Mesodermal cell (in vitro differentiated cells): ENCODE measurements at regions not wholly inside any gene's neighbourhood (a gene's known extent, or its start where the extent isn't known, plus 50 kb on each side); places are given as distances from the start of the nearest gene placed in this dataset.

Experiments
- H3K27ac ChIP-seq: 2 replicates; pipeline ENCODE4 v1.7.0; 2013; ENCODE audit warnings: mild to moderate bottlenecking, low read depth, low read length, moderate library complexity; ENCODE audit not compliant: severe bottlenecking
- H3K36me3 ChIP-seq: 2 replicates; pipeline ENCODE4 v1.7.1; 2013; ENCODE audit warnings: mild to moderate bottlenecking, low read length, moderate library complexity; ENCODE audit not compliant: control insufficient read depth, insufficient read depth
- H3K4me1 ChIP-seq: one replicate; pipeline ENCODE4 v1.7.1; 2013; ENCODE audit warnings: mild to moderate bottlenecking, low read length; ENCODE audit not compliant: insufficient read depth, control insufficient read depth, poor library complexity, severe bottlenecking
- H3K4me3 ChIP-seq: 2 replicates; pipeline ENCODE4 v1.7.0; 2013; ENCODE audit warnings: low read length, control low read depth, mild to moderate bottlenecking; ENCODE audit not compliant: insufficient read depth, poor library complexity, severe bottlenecking; ENCODE audit errors: extremely low read depth
- H3K9me3 ChIP-seq: 2 replicates; pipeline ENCODE4 v1.7.1; 2013; ENCODE audit warnings: mild to moderate bottlenecking, low read length, moderate library complexity; ENCODE audit not compliant: control insufficient read depth
- WGBS, 2 experiments: methylation state at CpG; one replicate each; pipeline ENCODE4 v1.1.5; 2013; ENCODE audit warnings: missing lambda C conversion rate in 2 of 2; ENCODE audit not compliant: insufficient coverage in 2 of 2; 5-methylcytosine and 5-hydroxymethylcytosine counted together

DNA sequence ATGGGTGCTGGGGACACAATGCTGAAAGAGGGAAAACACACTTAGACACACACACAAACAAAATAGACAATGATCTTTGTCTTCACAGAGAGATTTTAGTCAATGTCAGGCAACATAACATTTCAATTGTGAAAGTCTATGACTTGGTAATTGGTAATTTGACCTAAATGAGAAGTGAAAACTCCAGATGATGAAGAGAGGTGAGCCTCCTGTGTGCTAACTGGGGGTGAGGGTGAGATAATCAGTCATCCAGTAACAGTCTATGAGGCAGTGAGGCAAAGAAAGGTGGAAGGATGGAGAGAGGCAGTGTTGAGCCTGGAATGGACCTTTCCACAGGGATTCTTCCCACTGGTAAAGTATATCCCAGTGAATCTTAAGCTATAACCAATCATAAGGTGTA is 744.2 kb downstream of the MAFB start:
- Histone ChIP-seq H3K4me1 (no peaks in the 10 kb centered on the region), H3K4me3 (no peak overlapping the region), H3K36me3 (no peaks in the 10 kb centered on the region), H3K9me3 (no peaks in the 10 kb centered on the region), H3K27ac (no peak overlapping the region)

GRCh38 chr20:39943336-39943735 is 745.7 kb downstream of the MAFB start:
- 90 to 100% methylated on average over 1 to 3 of the region's 6 CpGs for WGBS, 2 experiments
- no peaks in the 10 kb centered on the region for H3K9me3 ChIP-seq
- no peaks in the 10 kb centered on the region for H3K36me3 ChIP-seq
- no peak overlapping the region for H3K4me3 ChIP-seq
- H3K4me1 ChIP-seq = no peaks in the 10 kb centered on the region
- no peak overlapping the region for H3K27ac ChIP-seq

- Histone ChIP-seq H3K36me3 (no peaks in the 10 kb centered on the region), H3K4me1 (no peaks in the 10 kb centered on the region), H3K4me3 (no peak overlapping the region), H3K9me3 (no peaks in the 10 kb centered on the region), H3K27ac (no peak overlapping the region)
- no CpG with 5 or more reads among the region's 1 CpG for WGBS, 2 experiments
Observed at GRCh38 chr20:39941245-39941644, 747.8 kb downstream of the MAFB start.

- Histone ChIP-seq H3K4me1 (no peaks in the 10 kb centered on the region), H3K4me3 (no peak overlapping the region), H3K27ac (no peak overlapping the region), H3K36me3 (no peaks in the 10 kb centered on the region), H3K9me3 (no peaks in the 10 kb centered on the region)
- WGBS, 2 experiments = 83 to 93% methylated on average over 2 of the region's 2 CpGs
Observed at GRCh38 chr20:39939241-39939865, 749.7 kb downstream of the MAFB start.

GRCh38 chr20:39936401-39936800 is 752.6 kb downstream of the MAFB start:
- H3K36me3 ChIP-seq = no peaks in the 10 kb centered on the region
- no peak overlapping the region for H3K27ac ChIP-seq
- 89 to 91% methylated on average over 5 of the region's 5 CpGs for WGBS, 2 experiments
- H3K9me3 ChIP-seq = no peaks in the 10 kb centered on the region
- H3K4me1 ChIP-seq = no peaks in the 10 kb centered on the region
- no peak overlapping the region for H3K4me3 ChIP-seq

GRCh38 chr20:39935901-39936300 is 753.1 kb downstream of the MAFB start:
- no peaks in the 10 kb centered on the region for H3K4me1 ChIP-seq
- no peak overlapping the region for H3K27ac ChIP-seq
- H3K4me3 ChIP-seq = no peak overlapping the region
- no peaks in the 10 kb centered on the region for H3K9me3 ChIP-seq
- 78 to 93% methylated on average over 4 of the region's 4 CpGs for WGBS, 2 experiments
- no peaks in the 10 kb centered on the region for H3K36me3 ChIP-seq

DNA sequence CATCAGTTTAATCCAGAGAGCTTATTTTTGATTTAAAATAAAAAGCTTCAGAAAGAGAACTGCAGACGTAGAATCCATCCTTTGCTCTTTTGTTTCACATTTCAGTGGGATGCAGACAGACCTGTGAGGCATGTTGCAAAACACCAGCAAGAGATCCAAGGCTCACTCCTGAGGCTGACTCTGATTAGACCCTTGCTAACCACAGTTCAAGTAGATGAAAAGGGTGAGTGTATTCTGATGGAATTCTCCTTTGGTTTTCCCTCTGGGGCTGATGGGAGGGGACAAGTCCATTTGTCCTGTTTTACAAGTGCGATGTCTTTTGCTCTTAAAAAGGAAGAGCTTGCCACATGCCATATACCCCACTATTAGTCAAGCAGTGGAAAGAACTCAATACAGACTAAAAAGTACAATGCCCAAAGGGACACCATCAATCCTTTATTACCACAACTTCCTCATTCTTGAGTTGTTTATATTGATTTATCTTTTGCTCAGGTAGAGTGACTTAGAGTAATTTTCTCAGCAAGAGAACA is 772.7 kb downstream of the MAFB start:
- 89 to 100% methylated on average over 1 of the region's 2 CpGs for WGBS, 2 experiments
- peaks cover 8% of the 10 kb centered on the region for H3K4me1 ChIP-seq
- H3K4me3 ChIP-seq = no peak overlapping the region
- H3K27ac ChIP-seq = no peak overlapping the region
- no peaks in the 10 kb centered on the region for H3K9me3 ChIP-seq
- no peaks in the 10 kb centered on the region for H3K36me3 ChIP-seq

- Histone ChIP-seq H3K36me3 (no peaks in the 10 kb centered on the region), H3K4me1 (peaks cover 8% of the 10 kb centered on the region), H3K4me3 (no peak overlapping the region), H3K9me3 (no peaks in the 10 kb centered on the region), H3K27ac (no peak overlapping the region)
- 91 to 93% methylated on average over 2 of the region's 3 CpGs for WGBS, 2 experiments
Observed at GRCh38 chr20:39913274-39913673, 775.8 kb downstream of the MAFB start.

DNA sequence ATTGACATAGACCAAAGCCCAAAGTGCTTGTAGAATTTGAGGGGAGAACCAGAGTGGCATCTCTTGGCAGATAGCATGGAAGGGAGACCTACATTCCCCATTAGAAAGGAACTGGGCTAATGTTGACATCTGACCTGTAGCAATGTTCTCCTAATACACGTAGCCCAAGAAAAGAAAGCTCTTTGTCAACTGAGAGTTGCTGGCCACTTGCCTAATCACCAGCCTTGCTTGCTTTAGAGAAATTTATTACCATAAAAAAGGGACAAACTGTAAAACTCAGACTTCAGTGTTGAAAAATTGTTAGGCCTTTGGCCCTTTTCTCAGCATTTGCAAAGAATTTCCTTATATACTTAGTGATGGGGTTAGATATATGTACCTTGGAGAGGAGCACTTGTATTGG is 777.5 kb downstream of the MAFB start:
- Histone ChIP-seq H3K4me1 (peaks cover 8% of the 10 kb centered on the region), H3K4me3 (no peak overlapping the region), H3K9me3 (no peaks in the 10 kb centered on the region), H3K36me3 (no peaks in the 10 kb centered on the region), H3K27ac (no peak overlapping the region)
- WGBS, 2 experiments = 83% methylated on average over 1 of the region's 1 CpG; no CpG with 5 or more reads in 1 of the 2 experiments

GRCh38 chr20:39910536-39910935 is 778.5 kb downstream of the MAFB start:
- Histone ChIP-seq H3K27ac (no peak overlapping the region), H3K4me1 (peaks cover 8% of the 10 kb centered on the region), H3K9me3 (no peaks in the 10 kb centered on the region), H3K4me3 (no peak overlapping the region), H3K36me3 (no peaks in the 10 kb centered on the region)
- 80 to 81% methylated on average over 2 of the region's 2 CpGs for WGBS, 2 experiments

DNA sequence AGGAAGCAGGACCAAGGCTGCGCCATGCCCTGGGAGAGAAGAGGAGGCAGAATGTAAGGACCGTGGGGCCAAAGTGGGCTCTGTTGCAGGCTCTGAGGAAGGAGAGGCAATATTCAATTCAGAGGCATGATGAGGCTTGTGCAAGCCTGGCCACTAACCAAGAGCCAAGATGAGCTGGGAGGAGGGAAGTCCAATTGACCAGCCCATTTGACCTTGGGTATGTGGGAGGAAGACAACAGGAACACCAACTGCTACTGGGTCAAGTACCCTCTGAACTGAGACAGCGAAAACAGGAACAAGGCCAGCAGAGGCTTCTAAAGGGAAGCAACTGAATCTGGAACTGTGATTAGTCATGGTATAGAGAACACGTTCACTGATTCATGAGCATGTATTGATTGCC is 779.6 kb downstream of the MAFB start:
- H3K9me3 ChIP-seq = no peaks in the 10 kb centered on the region
- no peak overlapping the region for H3K27ac ChIP-seq
- peaks cover 8% of the 10 kb centered on the region for H3K4me1 ChIP-seq
- no peaks in the 10 kb centered on the region for H3K36me3 ChIP-seq
- 87 to 98% methylated on average over 4 of the region's 4 CpGs for WGBS, 2 experiments
- H3K4me3 ChIP-seq = no peak overlapping the region
